ENCODE measurements at regions not wholly inside any gene's neighbourhood (a gene's known extent, or its start where the extent isn't known, plus 50 kb on each side); places are given as distances from the start of the nearest gene placed in this dataset.

DNA sequence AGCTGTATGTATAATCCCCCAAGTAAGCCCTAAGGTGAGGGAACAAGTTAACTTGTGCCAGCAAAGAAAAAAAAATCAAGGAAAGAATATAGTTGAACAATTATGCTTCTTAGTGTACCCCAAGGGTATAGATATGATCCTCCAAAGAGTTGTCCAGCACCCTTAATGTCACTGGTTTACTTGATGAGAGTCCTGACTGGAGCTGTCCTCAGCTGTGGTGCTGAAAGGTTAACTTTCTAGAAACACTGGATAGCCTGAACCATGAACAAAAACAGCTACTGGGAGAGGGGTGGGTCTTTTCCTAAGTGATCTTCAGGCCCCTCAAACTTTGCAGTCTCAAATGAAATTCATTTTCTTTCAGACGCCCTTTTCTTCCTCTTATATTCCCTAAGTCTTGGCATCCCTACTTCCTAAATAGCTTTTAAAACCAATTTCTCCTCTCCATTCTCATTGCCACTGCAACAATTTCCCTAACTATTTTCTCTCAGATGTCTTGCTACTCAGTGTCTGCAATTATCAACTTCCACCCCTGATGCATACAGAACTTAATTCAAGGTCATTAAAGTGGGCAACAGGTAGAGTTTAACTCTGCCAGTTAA lies 83.5 kb upstream of the PROKR2 start:
- no peak overlapping the region for H3K18ac ChIP-seq (ENCODE audit: extremely low read depth, low read length)
- H3K79me2 ChIP-seq (ENCODE audit: control insufficient read depth in 1 of 2, insufficient read depth in 2 of 2, low read length in 2 of 2) = no peaks in the 10 kb centered on the region
- H2BK12ac ChIP-seq (ENCODE audit: low read depth, low read length) = no peak overlapping the region
- H4K91ac ChIP-seq (replicated peaks; ENCODE audit: insufficient read length, low read length) = no peak overlapping the region
- WGBS, 2 experiments (ENCODE audit: extremely low coverage in 1 of 2, insufficient coverage in 1 of 2, insufficient read length in 1 of 2, insufficient replicate concordance in 2 of 2, low coverage in 1 of 2, low lambda C conversion rate in 2 of 2, missing lambda C conversion rate in 1 of 2) = 76% methylated on average over 1 of the region's 1 CpG; no CpG with 5 or more reads in 1 of the 2 experiments
- no peak overlapping the region for H2BK5ac ChIP-seq (ENCODE audit: low read depth, low read length)
- no peak overlapping the region for H3K9ac ChIP-seq (replicated peaks in 1 of 4; ENCODE audit: extremely low read depth in 1 of 4, low read depth in 3 of 4, low read length in 3 of 4)
- H2AK5ac ChIP-seq (ENCODE audit: low read depth, low read length) = no peak overlapping the region
- H4K5ac ChIP-seq (ENCODE audit: insufficient read length, low read depth, low read length) = no peak overlapping the region
- no peak overlapping the region for H3K23ac ChIP-seq (ENCODE audit: insufficient read length)
- H2AFZ ChIP-seq (ENCODE audit: low read length) = no peak overlapping the region
- H2BK15ac ChIP-seq (ENCODE audit: low read length) = no peak overlapping the region
- H4K8ac ChIP-seq (ENCODE audit: extremely low read depth, insufficient read depth, low read length) = no peak overlapping the region
- ChIA-PET POLR2A (ENCODE audit: partially characterized antibody) (interaction anchor here (0.7 kb wide), 1 partner anchor 12 kb away, joined by 4 read pairs; no protein-coding TSS in a partner anchor), CTCF (ENCODE audit: partially characterized antibody) (interaction anchor here (0.5 to 4.7 kb wide), 16 partner anchors 11 to 490 kb away, joined by 3 to 53 read pairs (median 6); no protein-coding TSS in a partner anchor)
- H3K14ac ChIP-seq (ENCODE audit: insufficient read length) = no peak overlapping the region
- FAIRE-seq (peak; percentile 77), DNase-seq (ENCODE audit: low read depth in 1 of 2, low spot score in 2 of 2) (peak in 1 of 2 experiments; percentile 57)
- no peak overlapping the region for H3K4me2 ChIP-seq (ENCODE audit: insufficient read depth in 1 of 2, low read depth in 2 of 2, low read length in 2 of 2)
- no peaks in the 10 kb centered on the region for H3K27me3 ChIP-seq (replicated peaks in 1 of 4; ENCODE audit: control insufficient read depth in 3 of 4, extremely low read depth in 1 of 4, insufficient read depth in 3 of 4, low read length in 3 of 4)
- H3K27ac ChIP-seq (ENCODE audit: low read depth, low read length) = no peak overlapping the region
- no peak overlapping the region for H2BK120ac ChIP-seq (replicated peaks; ENCODE audit: low read depth, low read length)
- TF ChIP-seq RBBP5 (IDR thresholded peaks at IDR 0.05; ENCODE audit: borderline replicate concordance, low read depth, low read length) (no peak), MAFK (IDR thresholded peaks at IDR 0.05; ENCODE audit: low read depth, low read length) (no peak), CHD2 (IDR thresholded peaks at IDR 0.05; ENCODE audit: low read length) (no peak), KDM5A (IDR thresholded peaks at IDR 0.05; ENCODE audit: low read length) (no peak), KDM1A (IDR thresholded peaks at IDR 0.05; ENCODE audit: borderline replicate concordance, low read length) (no peak), SIN3A (conservative IDR thresholded peaks at IDR 0.05 in 1 of 2, IDR thresholded peaks at IDR 0.05 in 1 of 2; ENCODE audit: low read depth in 1 of 2, low read length in 2 of 2) (peak in 1 of 2 experiments; percentile 58; a peak in 1 of 4 replicates), FOSL1 (IDR thresholded peaks at IDR 0.05; ENCODE audit: insufficient read depth, low read depth, low read length) (no peak)
- H3K23me2 ChIP-seq (ENCODE audit: low read depth, low read length) = no peaks in the 10 kb centered on the region
- H3K4me3 ChIP-seq (ENCODE audit: extremely low read depth in 1 of 4, insufficient read depth in 2 of 4, low read depth in 3 of 4, low read length in 4 of 4) = no peak overlapping the region
- no peaks in the 10 kb centered on the region for H4K20me1 ChIP-seq (replicated peaks in 1 of 2; ENCODE audit: control insufficient read depth in 1 of 2, insufficient read depth in 2 of 2, low read length in 2 of 2)
- H3K4me1 ChIP-seq (replicated peaks in 1 of 4; ENCODE audit: control insufficient read depth in 3 of 4, insufficient read depth in 4 of 4, low read length in 3 of 4) = no peaks in the 10 kb centered on the region
- H3K56ac ChIP-seq (replicated peaks; ENCODE audit: insufficient read length, low read depth, low read length) = no peak overlapping the region
- no peak overlapping the region for H3K4ac ChIP-seq (replicated peaks; ENCODE audit: insufficient read length, low read depth, low read length)
- peaks cover 0 to 3% of the 10 kb centered on the region in 2 experiments; a peak in 2 of 4 replicates for H3K9me3 ChIP-seq (ENCODE audit: insufficient read depth in 2 of 2, low read depth in 1 of 2, low read length in 1 of 2)
- H2BK20ac ChIP-seq (ENCODE audit: low read length) = no peak overlapping the region
- H3K36me3 ChIP-seq (ENCODE audit: control insufficient read depth in 2 of 4, insufficient read depth in 4 of 4, low read length in 3 of 4) = no peaks in the 10 kb centered on the region
- H3K79me1 ChIP-seq (ENCODE audit: low read depth, low read length) = no peaks in the 10 kb centered on the region
